ENCODE measurements at regions not wholly inside any gene's neighbourhood (a gene's known extent, or its start where the extent isn't known, plus 50 kb on each side); places are given as distances from the start of the nearest gene placed in this dataset.
"Not testable (repeated sequence)": the region's sequence is repeated elsewhere in the genome, so short reads cannot be mapped to it uniquely, and the experiment has no call there.

DNA sequence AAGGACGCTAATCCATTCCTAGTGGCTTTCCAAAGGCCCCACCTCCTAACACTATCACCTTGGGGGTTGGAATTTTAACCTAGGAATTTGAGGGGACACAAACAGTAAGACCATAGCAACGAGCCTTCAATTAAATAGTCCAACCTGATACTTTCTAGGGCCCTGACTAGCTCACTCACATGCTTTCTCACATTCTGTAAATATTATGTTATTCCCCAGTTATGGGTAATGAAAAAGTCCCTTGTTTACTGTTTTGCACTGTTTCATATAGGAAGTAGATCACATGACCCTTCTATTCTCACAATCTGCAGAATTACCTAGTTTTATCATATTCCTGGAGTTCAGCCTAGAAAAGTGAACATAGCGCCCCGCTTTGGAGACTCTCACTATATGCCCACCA is 1212.1 kb upstream of the ACVR2A start:
- DNase-seq = no peak

DNA sequence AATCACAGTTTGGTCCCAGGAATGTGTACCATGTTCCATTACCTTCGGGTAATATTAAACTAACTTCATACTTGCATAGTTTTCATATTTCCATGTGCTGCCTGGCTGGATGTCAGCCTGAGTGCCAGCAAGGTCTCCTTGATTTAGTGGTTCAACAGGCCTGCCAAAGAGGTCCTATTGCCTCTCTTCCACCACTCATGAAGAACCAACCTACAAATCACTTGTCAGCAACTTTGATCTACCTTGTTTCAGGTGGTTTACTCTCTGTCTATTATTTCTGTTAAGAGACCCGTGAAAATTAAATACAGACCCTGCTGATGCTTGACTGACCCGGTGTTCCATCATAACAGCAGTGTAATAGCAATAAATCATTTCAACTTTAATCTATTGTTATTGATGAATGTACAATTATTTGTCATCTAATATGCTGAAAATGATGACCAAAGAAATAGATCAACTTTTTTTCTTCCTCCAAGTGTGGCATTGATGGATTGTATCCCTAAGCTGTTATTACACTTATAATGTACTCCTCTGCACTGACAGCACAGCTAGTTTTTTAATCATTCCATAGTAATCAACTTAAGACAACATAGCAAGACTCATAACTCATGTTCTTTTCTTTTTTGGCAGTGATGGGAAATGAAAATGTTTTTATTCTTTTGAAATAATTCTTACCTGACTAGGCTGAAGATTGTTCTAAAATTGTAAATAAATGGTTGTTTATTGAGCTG is 1220.2 kb upstream of the ACVR2A start:
- DNase-seq = no peak

GRCh38 chr2:146623771-146624170 is 1221.1 kb upstream of the ACVR2A start:
- no peak for DNase-seq

DNA sequence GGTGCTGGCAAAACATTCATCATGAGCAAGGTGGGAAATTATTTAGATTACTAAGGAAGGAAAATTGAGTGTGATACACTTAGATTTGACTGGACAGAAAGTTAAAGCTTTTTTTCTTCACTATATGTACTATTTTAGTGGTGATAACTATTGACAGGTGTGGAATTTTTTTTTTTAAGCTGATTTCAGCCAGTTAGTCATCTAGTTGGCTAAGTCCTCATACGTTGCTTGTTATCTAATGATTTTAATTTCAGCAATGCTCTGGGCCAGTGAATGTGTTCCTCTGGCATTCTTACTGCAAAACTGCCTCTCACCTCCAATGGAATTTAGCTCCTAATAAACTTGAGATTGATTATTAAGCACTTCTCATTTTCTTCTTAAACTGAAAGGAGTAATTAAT is 1223.2 kb upstream of the ACVR2A start:
- no peak for DNase-seq

DNA sequence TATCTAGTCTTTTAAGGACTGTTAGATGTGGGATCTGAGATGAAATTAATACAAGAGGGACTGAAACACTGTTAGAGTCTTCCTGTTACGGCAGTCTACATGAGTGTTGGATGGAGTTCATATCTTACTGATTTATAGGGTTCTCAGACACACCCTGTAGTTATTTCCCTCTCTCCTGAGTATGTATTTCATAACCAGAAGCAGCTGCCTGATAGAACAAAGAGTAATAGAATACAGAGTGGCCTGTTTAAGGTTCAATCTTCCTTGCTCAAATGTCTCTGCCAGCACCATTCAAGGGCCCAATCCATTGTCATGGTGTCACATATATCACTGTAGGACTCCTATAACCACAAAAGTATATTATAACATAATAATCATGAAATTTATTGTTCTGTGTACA is 1229.1 kb upstream of the ACVR2A start:
- DNase-seq = no peak

DNA sequence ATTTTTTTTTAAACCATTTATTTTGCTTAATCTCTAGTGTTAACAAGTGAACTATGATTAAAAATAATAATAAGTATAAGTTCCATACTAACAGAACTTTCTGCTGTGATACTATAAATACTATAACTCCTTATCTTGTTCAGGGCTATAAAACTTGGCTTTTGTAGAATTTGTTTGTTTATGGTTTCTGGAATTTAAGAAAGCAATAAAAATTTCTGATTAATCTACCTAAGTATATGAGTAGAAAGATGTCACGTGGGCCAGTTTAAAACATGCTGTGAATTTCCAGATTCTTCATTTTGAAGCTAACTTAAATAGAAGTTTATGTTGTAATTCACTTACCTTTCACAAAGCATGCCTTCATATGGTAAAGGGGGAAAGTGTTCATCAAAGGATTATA is 1236.3 kb upstream of the ACVR2A start:
- DNase-seq = no peak

DNA sequence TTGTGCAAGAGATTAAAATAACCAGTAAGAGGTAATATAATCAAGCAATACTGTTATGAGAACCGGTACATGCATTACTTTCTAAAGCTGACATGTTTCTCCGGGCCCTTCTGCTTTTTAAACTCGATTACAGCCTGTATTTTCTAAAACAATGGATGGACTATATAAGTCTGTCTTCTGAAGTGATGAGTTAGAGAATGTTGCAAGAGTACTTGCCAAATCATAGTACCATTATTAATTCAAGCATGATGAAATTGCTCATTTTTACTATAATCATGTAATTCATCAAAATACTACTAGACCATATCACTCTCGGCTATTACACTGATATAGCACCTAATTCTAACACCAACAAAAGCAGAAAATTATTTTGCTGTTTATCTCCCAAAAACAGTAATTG is 1240.3 kb upstream of the ACVR2A start:
- DNase-seq = no peak

GRCh38 chr2:146602856-146603255 is 1242.0 kb upstream of the ACVR2A start:
- no peak for DNase-seq

- DNase-seq = no peak
Observed at GRCh38 chr2:146602383-146602782, 1242.4 kb upstream of the ACVR2A start.

- DNase-seq = no peak
Observed at GRCh38 chr2:146598791-146599190, 1246.0 kb upstream of the ACVR2A start.

DNA sequence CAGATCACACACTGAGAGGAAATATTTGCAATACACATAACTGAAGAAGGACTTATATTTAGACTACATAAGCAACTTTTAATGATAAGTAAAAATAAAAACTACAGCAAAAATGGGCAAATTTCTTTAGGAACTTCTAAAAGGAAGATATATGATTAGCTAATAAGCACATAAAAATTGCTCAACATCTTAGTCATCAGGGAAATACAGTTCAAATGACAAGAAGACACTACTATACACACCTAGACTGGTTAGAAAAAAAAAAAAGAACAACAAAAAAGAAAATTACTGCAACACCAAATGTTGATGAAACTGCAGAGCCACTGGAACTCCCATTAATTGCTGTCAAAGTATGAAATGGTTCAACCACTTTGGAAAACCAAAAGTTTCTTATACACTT is 1247.5 kb upstream of the ACVR2A start:
- no peak for DNase-seq

DNA sequence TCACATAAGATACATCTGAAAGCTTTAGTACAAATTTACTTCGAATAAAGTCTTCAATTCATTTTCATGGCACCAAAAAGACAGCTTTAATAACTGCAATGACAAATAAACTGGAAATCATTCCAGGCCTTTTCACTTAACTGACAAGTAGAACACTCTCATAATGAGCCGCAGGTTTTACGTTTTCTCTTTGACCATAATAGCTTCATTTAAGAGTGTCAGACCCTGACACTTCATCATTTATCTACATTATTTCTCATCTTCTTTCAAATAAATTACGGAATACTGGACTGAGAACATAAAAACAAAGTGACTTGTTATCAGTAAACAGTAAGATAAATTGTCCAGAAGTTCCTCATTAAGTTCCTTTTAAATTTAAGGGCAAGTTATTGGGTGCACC is 1252.9 kb upstream of the ACVR2A start:
- no peak for DNase-seq

GRCh38 chr2:146587291-146587713 is 1257.5 kb upstream of the ACVR2A start:
- no peak for DNase-seq

- no peak for DNase-seq
Observed at GRCh38 chr2:146584316-146584715, 1260.5 kb upstream of the ACVR2A start.

GRCh38 chr2:146579147-146579930 is 1265.5 kb upstream of the ACVR2A start:
- no peak for DNase-seq

GRCh38 chr2:146576339-146577111 is 1268.3 kb upstream of the ACVR2A start:
- no peak for DNase-seq

DNA sequence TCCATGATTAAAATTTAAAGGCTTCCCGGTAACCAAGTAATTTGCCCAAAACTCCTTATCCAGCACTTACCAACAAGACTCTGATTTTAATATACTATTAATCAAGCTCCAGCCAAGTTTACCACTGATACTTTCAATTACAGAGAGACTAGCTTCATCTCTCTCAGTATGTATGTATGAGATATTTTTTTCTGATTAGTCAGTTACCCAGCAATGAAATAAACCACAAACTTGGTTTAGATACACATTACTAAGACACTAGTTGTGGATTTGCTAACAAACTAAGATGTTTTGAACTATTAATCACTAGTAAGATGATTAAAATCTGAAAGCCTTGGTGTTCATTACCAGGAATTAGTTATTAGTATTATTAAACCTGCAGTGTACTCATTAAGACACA is 1272.2 kb upstream of the ACVR2A start:
- no peak for DNase-seq

GRCh38 chr2:146561996-146562395 is 1282.8 kb upstream of the ACVR2A start:
- no peak for DNase-seq

DNA sequence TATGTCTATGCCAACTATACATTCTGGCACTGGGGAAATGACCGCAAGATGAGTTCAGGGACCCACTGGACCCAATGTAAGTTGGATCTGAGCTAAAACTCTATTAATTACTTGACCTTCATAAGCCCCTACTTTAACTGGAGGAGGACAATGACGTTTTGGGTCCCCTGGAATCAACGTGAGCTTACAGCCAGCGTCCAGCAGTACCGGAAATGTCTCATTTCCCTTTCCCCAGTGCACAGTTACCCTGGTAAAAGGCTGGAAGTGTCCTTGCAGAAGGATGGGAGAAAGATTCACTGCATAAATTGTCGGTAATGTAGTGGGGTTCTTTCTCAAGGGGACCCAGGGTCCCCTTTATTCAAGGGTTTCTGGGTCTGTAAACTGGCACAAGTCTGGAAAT is 1297.6 kb upstream of the ACVR2A start:
- no peak for DNase-seq

- DNase-seq = no peak
Observed at GRCh38 chr2:146544701-146545100, 1300.1 kb upstream of the ACVR2A start.

GRCh38 chr2:146541896-146542295 is 1302.9 kb upstream of the ACVR2A start:
- no peak for DNase-seq

DNA sequence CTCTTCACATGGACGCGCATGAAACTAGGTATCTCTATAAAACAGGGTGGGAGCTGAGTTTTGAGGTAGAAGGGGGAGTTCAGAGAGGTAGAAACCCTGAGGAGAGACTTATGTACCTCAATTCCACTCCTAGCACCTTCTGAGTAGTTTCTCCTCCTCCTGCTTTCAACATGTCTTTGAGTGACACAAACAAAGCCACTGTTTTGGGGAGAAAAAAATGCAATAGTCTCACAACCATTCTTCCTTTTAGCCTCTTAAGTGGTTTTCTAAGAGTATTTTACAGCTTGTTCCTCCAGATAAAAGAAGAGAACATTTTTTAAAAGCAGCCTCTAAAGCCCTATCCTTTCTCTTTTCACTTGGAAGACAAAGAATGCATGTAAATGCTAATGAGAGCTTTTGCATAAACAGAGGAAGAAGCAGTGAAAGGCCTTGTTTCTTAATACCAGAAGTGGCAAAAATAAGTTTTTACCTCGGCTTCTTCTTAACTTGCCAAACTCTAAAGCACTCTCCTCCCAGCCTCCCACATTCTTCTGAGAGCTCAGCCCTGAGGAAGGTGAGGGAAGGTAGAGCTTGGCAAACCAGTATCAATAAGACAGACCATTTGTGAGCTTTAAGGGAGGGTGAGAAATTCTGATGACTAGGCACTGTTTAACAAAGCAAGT is 1304.4 kb upstream of the ACVR2A start:
- no peak for DNase-seq

DNA sequence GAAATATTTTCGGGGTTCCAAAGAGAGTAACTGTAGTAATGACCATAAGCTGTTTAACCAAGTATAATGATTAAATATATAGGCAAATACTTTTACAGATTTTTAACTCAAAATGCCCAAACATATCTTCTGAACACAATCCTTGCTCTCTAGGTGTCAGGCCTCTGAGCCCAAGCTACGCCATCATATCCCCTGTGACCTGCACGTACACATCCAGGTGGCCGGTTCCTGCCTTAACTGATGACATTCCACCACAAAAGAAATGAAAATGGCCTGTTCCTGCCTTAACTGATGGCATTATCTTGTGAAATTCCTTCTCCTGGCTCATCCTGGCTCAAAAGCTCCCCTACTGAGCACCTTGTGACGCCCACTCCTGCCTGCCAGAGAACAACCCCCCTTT is 1305.1 kb upstream of the ACVR2A start:
- DNase-seq = not testable (repeated sequence)
